ENCODE measurements at regions not wholly inside any gene's neighbourhood (a gene's known extent, or its start where the extent isn't known, plus 50 kb on each side); places are given as distances from the start of the nearest gene placed in this dataset.

GRCh38 chr13:90757127-90757680 lies 590.3 kb upstream of the MIR17HG start:
- DNase-seq (ENCODE audit: low read depth in 4 of 4, low spot score in 3 of 4) = no peak

DNA sequence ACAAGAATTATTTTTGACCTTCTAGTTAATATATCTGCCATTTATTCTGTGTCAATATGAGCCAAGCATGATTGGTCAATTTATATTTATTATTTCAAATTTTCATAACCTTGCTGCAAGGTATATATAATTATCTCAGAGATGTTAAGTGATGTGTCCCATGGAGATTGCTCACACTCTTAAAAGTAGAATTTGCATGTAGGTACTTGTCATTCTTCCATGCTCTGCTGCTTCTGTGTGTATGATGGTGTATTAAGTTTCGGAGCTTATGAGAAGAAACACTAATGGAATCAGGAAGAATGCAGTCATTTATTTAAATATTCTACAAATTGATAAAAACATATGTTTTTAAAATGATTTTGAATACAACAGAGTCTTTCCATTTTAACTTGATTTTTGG lies 586.8 kb upstream of the MIR17HG start:
- DNase-seq (ENCODE audit: low read depth in 4 of 4, low spot score in 3 of 4) = no peak

DNA sequence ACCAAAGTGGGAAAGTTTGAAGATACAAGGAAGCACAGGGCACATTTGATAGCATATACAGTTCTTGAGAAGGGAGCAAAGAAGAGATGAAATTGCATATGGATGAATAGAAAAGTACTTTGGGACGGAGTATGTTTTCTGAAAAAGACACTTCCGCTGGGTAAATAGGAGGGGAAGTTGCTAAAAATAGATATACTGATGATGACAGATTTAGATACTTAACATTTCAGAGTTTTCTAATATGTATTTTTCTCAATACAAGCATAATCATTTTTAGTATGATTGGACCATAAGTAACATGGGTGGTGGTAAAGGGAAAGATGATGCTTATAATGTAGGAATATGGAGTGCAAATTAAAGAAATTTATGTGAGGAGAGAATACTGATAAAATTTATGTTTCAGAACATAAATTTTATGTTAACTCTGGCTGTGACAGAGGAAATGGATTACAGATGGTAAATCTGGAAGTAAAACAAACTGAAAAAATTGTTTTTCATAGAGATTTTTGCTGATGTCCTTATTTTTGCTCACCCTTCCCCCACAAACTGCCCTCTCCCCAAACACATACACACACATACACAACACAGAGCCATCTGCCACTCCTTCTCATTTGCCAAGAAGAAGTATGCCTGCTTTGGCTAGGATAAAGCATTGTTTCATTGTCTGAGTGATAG lies 583.9 kb upstream of the MIR17HG start:
- no peak for DNase-seq (ENCODE audit: low read depth in 4 of 4, low spot score in 3 of 4)

- DNase-seq (ENCODE audit: low read depth in 4 of 4, low spot score in 3 of 4) = no peak
Observed at GRCh38 chr13:90766386-90766902, 581.0 kb upstream of the MIR17HG start.

- no peak for DNase-seq (ENCODE audit: low read depth in 4 of 4, low spot score in 3 of 4)
Observed at GRCh38 chr13:90768116-90768515, 579.4 kb upstream of the MIR17HG start.

DNA sequence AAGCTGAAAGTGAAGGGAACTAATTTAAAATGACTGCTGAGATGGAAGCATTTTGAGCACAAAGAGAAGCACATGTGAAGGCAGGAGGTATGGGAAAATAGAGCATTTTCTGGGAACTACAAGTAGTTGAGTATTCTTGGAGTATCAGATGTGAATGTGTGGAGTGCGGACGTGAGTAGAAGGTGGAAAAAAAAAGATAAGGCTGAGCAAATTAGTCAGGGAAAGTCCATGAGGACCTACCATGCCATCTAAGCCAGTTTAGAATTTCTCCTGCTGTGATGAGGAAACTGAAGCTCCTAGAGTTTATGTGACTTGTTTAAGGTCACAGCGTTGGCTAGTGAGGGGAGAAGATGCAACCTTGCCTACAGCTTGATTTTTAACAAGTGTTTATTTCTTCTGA lies 578.1 kb upstream of the MIR17HG start:
- no peak for DNase-seq (ENCODE audit: low read depth in 4 of 4, low spot score in 3 of 4)

DNA sequence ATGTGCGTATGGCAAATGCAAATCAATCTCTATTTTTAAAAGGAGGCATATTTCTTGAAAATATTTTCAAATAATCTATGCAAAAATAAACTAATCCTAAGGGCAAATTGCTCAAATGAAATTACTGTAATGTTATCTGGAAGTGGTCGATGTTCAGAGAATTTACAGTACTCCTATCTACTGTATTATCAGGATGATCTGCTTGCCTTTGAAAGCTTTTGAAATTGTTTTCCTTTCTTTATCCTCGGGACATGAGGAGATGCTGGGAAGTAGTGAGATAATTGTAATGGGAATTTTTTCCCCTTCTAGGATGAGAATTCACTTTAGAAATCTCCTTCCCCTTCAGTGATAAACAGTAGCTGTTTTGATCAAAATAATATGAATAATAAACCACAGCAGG lies 577.2 kb upstream of the MIR17HG start:
- no peak for DNase-seq (ENCODE audit: low read depth in 4 of 4, low spot score in 3 of 4)

GRCh38 chr13:90773681-90774080 lies 573.8 kb upstream of the MIR17HG start:
- DNase-seq (ENCODE audit: low read depth in 4 of 4, low spot score in 3 of 4) = no peak

- DNase-seq (ENCODE audit: low read depth in 4 of 4, low spot score in 3 of 4) = no peak
Observed at GRCh38 chr13:90776051-90776748, 571.3 kb upstream of the MIR17HG start.

- DNase-seq (ENCODE audit: low read depth in 4 of 4, low spot score in 3 of 4) = no peak
Observed at GRCh38 chr13:90783273-90783672, 564.2 kb upstream of the MIR17HG start.

DNA sequence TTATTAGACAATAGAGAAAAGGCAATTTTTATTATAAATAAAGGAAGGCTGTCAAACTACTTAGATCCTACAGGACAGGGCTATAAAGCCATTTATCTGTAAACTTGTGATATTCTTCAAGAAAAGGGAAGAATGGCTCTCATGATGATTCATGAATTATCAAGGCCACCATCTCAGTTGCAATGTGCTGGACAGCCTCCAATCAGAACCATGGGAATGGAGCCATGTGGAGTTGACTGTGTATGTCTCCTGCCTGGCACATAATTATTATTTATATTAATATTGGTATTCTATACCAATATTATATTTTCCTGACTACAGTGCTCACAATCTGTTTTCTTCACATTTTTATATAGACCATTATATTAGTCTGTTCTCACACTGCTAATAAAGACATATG lies 560.5 kb upstream of the MIR17HG start:
- no peak for DNase-seq (ENCODE audit: low read depth in 4 of 4, low spot score in 3 of 4)

- no peak for DNase-seq (ENCODE audit: low read depth in 4 of 4, low spot score in 3 of 4)
Observed at GRCh38 chr13:90792335-90792734, 555.2 kb upstream of the MIR17HG start.

GRCh38 chr13:90793261-90793820 lies 554.1 kb upstream of the MIR17HG start:
- DNase-seq (ENCODE audit: low read depth in 4 of 4, low spot score in 3 of 4) = no peak

GRCh38 chr13:90796474-90796873 lies 551.0 kb upstream of the MIR17HG start:
- no peak for DNase-seq (ENCODE audit: low read depth in 4 of 4, low spot score in 3 of 4)

- DNase-seq (ENCODE audit: low read depth in 4 of 4, low spot score in 3 of 4) = no peak
Observed at GRCh38 chr13:90797335-90797734, 550.2 kb upstream of the MIR17HG start.

DNA sequence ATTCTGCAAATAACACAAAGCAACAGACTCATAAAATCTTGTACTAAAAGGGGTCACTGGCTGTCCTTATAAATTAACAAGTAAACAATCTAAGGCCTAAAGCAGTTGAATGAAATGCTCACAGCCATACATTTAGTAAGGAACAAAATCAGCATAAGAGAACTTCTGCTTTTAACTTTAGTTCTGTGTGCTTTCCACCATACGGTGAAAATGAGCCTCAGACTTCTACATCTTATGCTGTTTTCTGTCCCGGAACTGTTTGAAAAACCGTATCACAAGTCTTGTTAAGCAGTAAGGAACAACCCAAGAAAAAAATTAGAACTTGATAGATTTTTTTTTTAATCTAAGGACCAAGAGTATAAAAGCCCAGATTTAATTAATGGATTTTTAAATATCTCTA lies 549.1 kb upstream of the MIR17HG start:
- DNase-seq (ENCODE audit: low read depth in 4 of 4, low spot score in 3 of 4) = no peak

- DNase-seq (ENCODE audit: low read depth in 4 of 4, low spot score in 3 of 4) = no peak
Observed at GRCh38 chr13:90800082-90800746, 547.3 kb upstream of the MIR17HG start.

DNA sequence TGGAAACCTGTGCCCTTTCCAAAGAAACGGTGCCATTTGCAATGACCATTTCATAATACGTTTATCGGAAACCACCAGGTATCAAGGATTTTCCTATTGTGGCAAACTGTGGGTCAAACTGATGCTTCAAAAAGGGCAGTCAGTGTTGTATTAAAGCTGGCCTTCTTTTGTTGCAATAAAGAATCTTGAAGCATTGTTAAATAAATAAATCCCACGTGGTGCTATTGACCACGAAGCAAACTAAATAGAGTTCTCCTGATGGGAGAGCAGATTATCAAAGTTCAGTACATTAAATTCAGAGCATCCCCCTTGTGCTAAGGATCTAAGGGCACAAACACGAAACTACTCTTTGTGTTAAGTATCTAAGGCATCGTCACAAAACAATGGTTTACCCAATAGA lies 545.9 kb upstream of the MIR17HG start:
- no peak for DNase-seq (ENCODE audit: low read depth in 4 of 4, low spot score in 3 of 4)

- DNase-seq (ENCODE audit: low read depth in 4 of 4, low spot score in 3 of 4) = no peak
Observed at GRCh38 chr13:90803210-90803609, 544.3 kb upstream of the MIR17HG start.

DNA sequence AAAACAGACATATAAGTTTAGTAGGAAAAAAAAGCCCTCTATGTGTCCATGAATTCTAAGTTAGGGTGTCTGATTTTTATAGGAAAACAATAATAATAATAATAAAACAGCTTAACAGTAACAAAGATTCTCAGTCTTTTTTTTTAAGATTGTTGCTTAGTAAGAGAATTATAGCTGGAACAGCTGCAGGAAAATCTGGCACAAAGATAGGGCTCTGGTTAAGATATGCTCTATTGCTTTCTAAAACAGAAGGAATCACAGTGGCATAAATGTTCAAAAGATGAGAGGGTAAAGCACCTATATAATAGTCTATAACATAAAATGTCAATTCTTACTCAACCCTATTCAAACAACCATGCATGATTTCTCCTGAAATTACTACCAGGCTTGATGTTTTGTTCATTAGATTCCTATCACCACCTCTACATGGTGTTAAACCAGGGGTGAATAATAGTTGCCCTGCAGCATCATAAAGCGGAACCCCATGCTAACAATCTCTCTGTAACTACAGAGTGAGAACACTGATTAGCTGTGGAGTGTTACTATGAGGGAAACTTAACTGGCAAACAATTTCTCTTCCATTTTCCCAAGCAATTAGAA lies 541.4 kb upstream of the MIR17HG start:
- DNase-seq (ENCODE audit: low read depth in 4 of 4, low spot score in 3 of 4) = no peak

DNA sequence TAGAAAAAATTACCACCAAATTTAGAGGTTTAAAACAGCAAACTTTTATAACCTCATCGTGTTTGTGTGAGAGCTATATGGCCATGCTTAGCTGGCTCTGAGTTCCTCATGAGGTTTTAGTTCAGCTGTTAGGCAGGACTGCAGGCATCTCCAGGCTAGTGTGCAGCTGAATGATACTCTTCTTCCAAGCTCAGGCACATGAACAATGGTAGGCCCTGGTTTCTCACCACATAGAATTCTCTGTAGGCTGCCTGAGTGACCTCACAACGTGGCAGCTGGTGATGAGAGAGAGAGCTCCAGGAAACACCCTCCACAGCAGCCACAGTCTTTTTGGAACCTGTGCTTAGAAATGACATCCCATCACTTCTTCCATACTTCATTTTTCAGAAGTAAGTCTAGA lies 540.6 kb upstream of the MIR17HG start:
- no peak for DNase-seq (ENCODE audit: low read depth in 4 of 4, low spot score in 3 of 4)
